ENCODE measurements at regions not wholly inside any gene's neighbourhood (a gene's known extent, or its start where the extent isn't known, plus 50 kb on each side); places are given as distances from the start of the nearest gene placed in this dataset.

- WGBS, 3 donors: 34 to 54% (median 36%) methylated on average over 3 of the region's 3 CpGs
- TF ChIP-seq CTCF (IDR thresholded peaks at IDR 0.05): no peak
- intact Hi-C loops (cut with DNase I): no loop called here
- H3K27ac ChIP-seq: no peak overlapping the region
- H3K36me3 ChIP-seq (ENCODE audit: insufficient read depth in 1 of 2, low read depth in 1 of 2): no peaks in the 10 kb centered on the region
- ATAC-seq: no peak
- DNase-seq: no peak
- H3K27me3 ChIP-seq (ENCODE audit: insufficient read depth in 3 of 3, low read length in 2 of 3): peaks cover 0 to 3% (median 0%) of the 10 kb centered on the region in 3 donors
- H3K4me1 ChIP-seq: no peaks in the 10 kb centered on the region
- no peak overlapping the region for H3K4me3 ChIP-seq
- no peaks in the 10 kb centered on the region for H3K9me3 ChIP-seq
Measured at GRCh38 chr11:19409307-19409706, 168.6 kb upstream of the E2F8 start.

DNA sequence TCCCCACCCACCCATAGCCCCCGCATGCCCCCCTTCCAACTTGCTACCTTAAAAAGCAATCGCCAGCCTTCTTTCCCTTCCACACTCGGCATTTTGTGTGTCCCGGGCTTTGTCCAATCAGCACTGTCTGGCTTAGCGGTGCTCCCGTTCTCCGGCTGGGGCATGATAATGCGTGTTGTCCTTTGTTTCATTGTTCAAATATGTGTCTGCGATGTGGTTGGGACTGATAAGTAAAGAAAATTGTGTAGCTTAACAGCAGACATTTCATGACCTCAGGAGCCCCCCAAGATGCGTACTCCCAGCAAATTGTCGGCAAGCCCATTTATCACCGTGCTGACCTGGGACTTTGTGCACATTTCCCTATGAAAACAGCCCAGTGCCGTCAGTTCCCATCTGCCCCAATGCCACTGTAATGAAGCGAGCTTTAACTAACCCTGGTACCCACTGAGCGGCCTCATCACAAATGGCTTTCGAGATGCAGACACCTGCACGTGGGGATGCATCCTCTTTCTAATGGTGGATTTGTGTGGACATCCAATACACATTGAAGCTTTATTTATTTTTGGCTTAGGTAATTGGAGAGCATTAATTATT, 167.0 kb upstream of the E2F8 start:
- Histone ChIP-seq H3K27me3 (ENCODE audit: insufficient read depth in 3 of 3, low read length in 2 of 3) (peaks cover 0 to 3% (median 0%) of the 10 kb centered on the region in 3 donors), H3K4me1 (no peaks in the 10 kb centered on the region), H3K4me3 (no peak overlapping the region), H3K9me3 (no peaks in the 10 kb centered on the region), H3K36me3 (ENCODE audit: insufficient read depth in 1 of 2, low read depth in 1 of 2) (no peaks in the 10 kb centered on the region), H3K27ac (no peak overlapping the region)
- intact Hi-C loops (cut with DNase I): no loop called here
- ATAC-seq (no peak), DNase-seq (no peak)
- 85 to 89% (median 89%) methylated on average over 17 of the region's 17 CpGs for WGBS, 3 donors
- TF ChIP-seq CTCF (IDR thresholded peaks at IDR 0.05): no peak

GRCh38 chr11:19405966-19406365, 165.2 kb upstream of the E2F8 start:
- intact Hi-C loops (cut with DNase I): no loop called here
- ATAC-seq: no peak
- DNase-seq: no peak
- no peaks in the 10 kb centered on the region for H3K36me3 ChIP-seq (ENCODE audit: insufficient read depth in 1 of 2, low read depth in 1 of 2)
- no peaks in the 10 kb centered on the region for H3K27me3 ChIP-seq (ENCODE audit: insufficient read depth in 3 of 3, low read length in 2 of 3)
- H3K4me3 ChIP-seq: no peak overlapping the region
- H3K4me1 ChIP-seq: no peaks in the 10 kb centered on the region
- WGBS, 3 donors: 70 to 75% (median 70%) methylated on average over 4 of the region's 4 CpGs
- TF ChIP-seq CTCF (IDR thresholded peaks at IDR 0.05): no peak
- no peaks in the 10 kb centered on the region for H3K9me3 ChIP-seq
- H3K27ac ChIP-seq: no peak overlapping the region

DNA sequence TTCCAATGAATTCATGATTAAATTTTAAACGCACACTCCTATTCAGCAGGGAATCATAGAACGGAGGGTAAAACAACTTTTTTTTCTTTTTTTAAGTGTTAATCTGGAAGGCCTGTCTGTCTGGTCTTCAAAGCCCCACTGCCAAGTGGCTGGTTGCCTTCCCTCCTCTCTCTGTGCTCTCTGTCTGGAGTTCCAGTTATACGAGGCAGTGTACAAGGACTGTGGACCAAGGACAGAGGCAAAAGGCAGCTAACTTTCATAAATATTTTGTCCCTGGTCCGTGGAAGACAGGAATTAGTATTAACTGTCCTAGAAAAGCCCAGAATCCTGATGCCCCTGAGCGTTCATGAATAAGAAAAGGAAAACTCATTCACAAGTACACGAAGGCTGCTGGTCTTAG, 164.0 kb upstream of the E2F8 start:
- ATAC-seq (no peak), DNase-seq (no peak)
- H3K9me3 ChIP-seq: no peaks in the 10 kb centered on the region
- H3K27me3 ChIP-seq (ENCODE audit: insufficient read depth in 3 of 3, low read length in 2 of 3): no peaks in the 10 kb centered on the region
- TF ChIP-seq CTCF (IDR thresholded peaks at IDR 0.05): no peak
- H3K4me1 ChIP-seq: no peaks in the 10 kb centered on the region
- intact Hi-C loops (cut with DNase I): no loop called here
- no peak overlapping the region for H3K27ac ChIP-seq
- no peaks in the 10 kb centered on the region for H3K36me3 ChIP-seq (ENCODE audit: insufficient read depth in 1 of 2, low read depth in 1 of 2)
- 46 to 48% (median 48%) methylated on average over 6 of the region's 6 CpGs for WGBS, 3 donors
- H3K4me3 ChIP-seq: no peak overlapping the region
